Cardiac fibroblast (primary cell): ENCODE measurements at regions not wholly inside any gene's neighbourhood (a gene's known extent, or its start where the extent isn't known, plus 50 kb on each side); places are given as distances from the start of the nearest gene placed in this dataset.

ENCODE experiments used
- DNase-seq, 2 donors: peaks; one replicate each; pipeline versions ENCODE4 v3.0.0 to v3.0.0-alpha.2; 2010; ENCODE audit warnings: low read depth in 2 of 2
- H3K4me3 ChIP-seq, 2 donors: replicated peaks in 1 of 2; 1 replicate in 1 of 2; 2 replicates in 1 of 2; pipeline ENCODE4 v1.5.1; 2011; ENCODE audit warnings: low read depth in 2 of 2, low read length in 2 of 2, mild to moderate bottlenecking in 2 of 2, moderate library complexity in 1 of 2
- CTCF ChIP-seq: IDR thresholded peaks from one replicate; pipeline ENCODE4 v1.5.1; 2011; ENCODE audit warnings: low read depth, mild to moderate bottlenecking, low read length, inconsistent platforms

- TF ChIP-seq CTCF = no peak
- DNase-seq = no peak
- H3K4me3 ChIP-seq = no peak overlapping the region
These were observed 52.3 kb upstream of the ZNF536 start for GRCh38 chr19:30319876-30320275.

- TF ChIP-seq CTCF = no peak
- H3K4me3 ChIP-seq = no peak overlapping the region
- DNase-seq = no peak
These were observed 51.7 kb upstream of the ZNF536 start for GRCh38 chr19:30320466-30320865.

GRCh38 chr19:30320916-30321315 lies 51.3 kb upstream of the ZNF536 start:
- DNase-seq = no peak
- no peak for TF ChIP-seq CTCF
- no peak overlapping the region for H3K4me3 ChIP-seq
